ENCODE measurements at regions not wholly inside any gene's neighbourhood (a gene's known extent, or its start where the extent isn't known, plus 50 kb on each side); places are given as distances from the start of the nearest gene placed in this dataset.

DNA sequence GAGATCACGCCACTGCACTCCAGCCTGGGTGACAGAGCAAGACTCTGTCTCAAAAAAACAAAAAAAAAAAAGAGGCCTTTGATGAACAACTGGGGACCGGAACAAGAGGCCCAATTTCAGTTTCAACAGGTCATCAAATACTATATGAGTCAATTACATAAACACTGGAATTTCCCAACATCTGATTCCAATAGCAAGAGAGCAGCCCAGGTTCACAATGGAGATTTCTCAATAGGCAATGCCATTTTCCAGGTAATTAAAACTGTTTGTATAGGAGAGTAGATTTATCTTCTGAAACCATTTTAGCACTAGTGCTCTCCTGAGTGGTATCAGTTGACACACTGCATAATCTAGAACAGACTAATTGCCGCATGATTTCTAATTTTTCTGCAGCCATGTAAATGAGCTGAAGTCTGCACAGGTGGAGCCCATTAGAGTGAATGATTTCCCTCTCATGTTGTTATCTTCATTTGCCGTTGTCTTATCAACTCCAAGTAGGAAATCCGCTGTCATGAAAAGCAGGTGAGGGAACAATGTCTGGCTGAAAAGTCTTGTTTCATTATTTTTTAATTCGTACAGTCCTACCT, 264.1 kb upstream of the MEIS1 start:
- H3K4me2 ChIP-seq (ENCODE audit: low read length), result no peak overlapping the region
- no peak overlapping the region for H3K23ac ChIP-seq (ENCODE audit: low read length)
- H3K27ac ChIP-seq (ENCODE audit: low read depth, low read length), result no peak overlapping the region
- H2BK15ac ChIP-seq (replicated peaks; ENCODE audit: low read depth), result no peak overlapping the region
- H2BK5ac ChIP-seq (ENCODE audit: low read length), result no peak overlapping the region
- no peaks in the 10 kb centered on the region for H3K36me3 ChIP-seq (ENCODE audit: control insufficient read depth, insufficient read depth, low read length)
- H3K4me3 ChIP-seq (ENCODE audit: low read length), result no peak overlapping the region
- H3K56ac ChIP-seq (ENCODE audit: low read length), result no peak overlapping the region
- no peak overlapping the region for H4K5ac ChIP-seq (ENCODE audit: low read length)
- no peak overlapping the region for H2AK5ac ChIP-seq (ENCODE audit: low read length)
- no CpG with 5 or more reads among the region's 6 CpGs for WGBS (ENCODE audit: extremely low coverage, insufficient coverage, low lambda C conversion rate)
- no peak overlapping the region for H3K18ac ChIP-seq (ENCODE audit: low read length)
- H3K27me3 ChIP-seq (ENCODE audit: insufficient read depth, low read length, poor library complexity), result no peaks in the 10 kb centered on the region
- DNase-seq, result peak; percentile 14
- no peak overlapping the region for H2BK120ac ChIP-seq (ENCODE audit: low read depth, low read length)
- H3K4me1 ChIP-seq (ENCODE audit: control insufficient read depth, low read depth, low read length), result no peaks in the 10 kb centered on the region
- no peaks in the 10 kb centered on the region for H3K79me1 ChIP-seq (ENCODE audit: low read length)
- H3K9ac ChIP-seq (ENCODE audit: low read length), result no peak overlapping the region
- H4K8ac ChIP-seq (ENCODE audit: low read depth, low read length), result no peak overlapping the region
- H3K79me2 ChIP-seq (ENCODE audit: control insufficient read depth, insufficient read depth, low read length), result no peaks in the 10 kb centered on the region
- H3K4ac ChIP-seq (ENCODE audit: low read depth, low read length), result no peak overlapping the region

DNA sequence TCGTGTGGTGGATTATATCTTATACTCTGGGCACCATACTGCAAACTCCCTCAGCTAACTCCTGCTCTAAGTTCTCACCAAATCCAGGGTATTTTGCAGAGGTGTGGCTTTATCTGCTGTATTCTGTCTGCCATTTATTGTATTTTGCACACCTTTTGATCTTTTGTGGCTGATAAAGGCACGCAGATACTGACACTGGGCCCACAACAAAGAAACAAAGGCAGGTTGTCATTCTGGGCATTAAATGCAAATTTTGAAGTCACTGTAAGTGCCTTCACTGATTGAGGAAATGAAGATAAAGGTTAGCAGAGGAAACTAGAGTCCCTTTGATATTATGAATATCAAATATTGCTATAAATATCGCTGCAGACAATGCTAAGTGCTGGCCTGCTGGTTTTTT, 265.8 kb upstream of the MEIS1 start:
- Histone ChIP-seq H3K36me3 (ENCODE audit: control insufficient read depth, insufficient read depth, low read length) (no peaks in the 10 kb centered on the region), H2BK15ac (replicated peaks; ENCODE audit: low read depth) (no peak overlapping the region), H3K56ac (ENCODE audit: low read length) (no peak overlapping the region), H3K27me3 (ENCODE audit: insufficient read depth, low read length, poor library complexity) (no peaks in the 10 kb centered on the region), H3K4me1 (ENCODE audit: control insufficient read depth, low read depth, low read length) (no peaks in the 10 kb centered on the region), H3K4ac (ENCODE audit: low read depth, low read length) (no peak overlapping the region), H3K9ac (ENCODE audit: low read length) (no peak overlapping the region), H2AK5ac (ENCODE audit: low read length) (no peak overlapping the region), H4K5ac (ENCODE audit: low read length) (no peak overlapping the region), H3K79me2 (ENCODE audit: control insufficient read depth, insufficient read depth, low read length) (no peaks in the 10 kb centered on the region), H3K27ac (ENCODE audit: low read depth, low read length) (no peak overlapping the region), H3K23ac (ENCODE audit: low read length) (no peak overlapping the region), H3K79me1 (ENCODE audit: low read length) (no peaks in the 10 kb centered on the region), H2BK5ac (ENCODE audit: low read length) (no peak overlapping the region), H4K8ac (ENCODE audit: low read depth, low read length) (no peak overlapping the region), H3K4me3 (ENCODE audit: low read length) (no peak overlapping the region), H3K18ac (ENCODE audit: low read length) (no peak overlapping the region), H2BK120ac (ENCODE audit: low read depth, low read length) (no peak overlapping the region), H3K4me2 (ENCODE audit: low read length) (no peak overlapping the region)
- DNase-seq, result no peak
- no CpG with 5 or more reads among the region's 3 CpGs for WGBS (ENCODE audit: extremely low coverage, insufficient coverage, low lambda C conversion rate)

DNA sequence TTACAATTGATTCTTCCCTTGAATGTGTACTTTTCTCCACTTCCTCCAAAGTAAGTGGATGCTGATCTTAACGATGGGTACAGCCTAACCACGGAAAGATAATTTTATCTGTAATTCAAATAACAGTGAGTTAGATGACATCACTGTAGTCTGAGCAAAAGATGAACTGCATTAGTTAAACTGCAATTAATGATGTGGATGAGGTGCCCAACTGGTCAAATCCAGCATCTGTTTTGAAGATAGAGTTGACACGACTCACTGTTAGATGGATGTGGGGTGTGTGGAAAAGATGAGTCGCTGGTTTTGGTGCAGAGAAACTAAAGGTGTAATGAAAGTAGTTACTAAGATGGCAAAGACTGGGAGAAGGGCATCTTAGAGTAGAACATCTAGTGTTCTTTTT, 270.5 kb upstream of the MEIS1 start:
- no peak for DNase-seq
- Histone ChIP-seq H3K9ac (ENCODE audit: low read length) (no peak overlapping the region), H3K4me1 (ENCODE audit: control insufficient read depth, low read depth, low read length) (no peaks in the 10 kb centered on the region), H2BK5ac (ENCODE audit: low read length) (no peak overlapping the region), H3K56ac (ENCODE audit: low read length) (no peak overlapping the region), H3K36me3 (ENCODE audit: control insufficient read depth, insufficient read depth, low read length) (no peaks in the 10 kb centered on the region), H3K27me3 (ENCODE audit: insufficient read depth, low read length, poor library complexity) (no peaks in the 10 kb centered on the region), H2AK5ac (ENCODE audit: low read length) (no peak overlapping the region), H3K23ac (ENCODE audit: low read length) (no peak overlapping the region), H3K79me2 (ENCODE audit: control insufficient read depth, insufficient read depth, low read length) (no peaks in the 10 kb centered on the region), H4K5ac (ENCODE audit: low read length) (no peak overlapping the region), H3K79me1 (ENCODE audit: low read length) (no peaks in the 10 kb centered on the region), H3K4ac (ENCODE audit: low read depth, low read length) (no peak overlapping the region), H3K4me3 (ENCODE audit: low read length) (no peak overlapping the region), H3K18ac (ENCODE audit: low read length) (no peak overlapping the region), H2BK15ac (replicated peaks; ENCODE audit: low read depth) (no peak overlapping the region), H3K4me2 (ENCODE audit: low read length) (no peak overlapping the region), H2BK120ac (ENCODE audit: low read depth, low read length) (no peak overlapping the region), H4K8ac (ENCODE audit: low read depth, low read length) (no peak overlapping the region), H3K27ac (ENCODE audit: low read depth, low read length) (no peak overlapping the region)
- no CpG with 5 or more reads among the region's 4 CpGs for WGBS (ENCODE audit: extremely low coverage, insufficient coverage, low lambda C conversion rate)

DNA sequence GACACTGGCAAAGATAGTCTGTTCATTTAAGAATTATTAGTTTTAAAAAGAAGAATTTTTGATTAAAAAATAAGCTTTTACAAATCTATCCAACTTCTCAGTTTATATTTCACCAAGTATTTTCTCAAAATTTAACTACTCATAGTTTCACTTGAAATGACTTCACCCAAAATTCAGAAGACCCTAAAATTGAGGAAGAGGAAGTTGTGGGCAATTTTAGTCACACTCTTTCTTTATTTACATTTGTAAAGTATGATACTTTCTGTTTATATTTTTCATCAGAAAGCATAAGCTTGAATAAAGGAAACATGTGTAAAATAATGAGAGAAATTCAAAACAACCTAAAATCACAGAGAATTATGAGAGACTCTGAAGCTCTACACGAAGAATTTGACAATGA, 278.8 kb upstream of the MEIS1 start:
- no peaks in the 10 kb centered on the region for H3K79me2 ChIP-seq (ENCODE audit: control insufficient read depth, insufficient read depth, low read length)
- H2BK15ac ChIP-seq (replicated peaks; ENCODE audit: low read depth), result no peak overlapping the region
- H3K79me1 ChIP-seq (ENCODE audit: low read length), result no peaks in the 10 kb centered on the region
- no peak overlapping the region for H4K8ac ChIP-seq (ENCODE audit: low read depth, low read length)
- no CpG with 5 or more reads among the region's 1 CpG for WGBS (ENCODE audit: extremely low coverage, insufficient coverage, low lambda C conversion rate)
- no peaks in the 10 kb centered on the region for H3K27me3 ChIP-seq (ENCODE audit: insufficient read depth, low read length, poor library complexity)
- no peak overlapping the region for H4K5ac ChIP-seq (ENCODE audit: low read length)
- H3K4ac ChIP-seq (ENCODE audit: low read depth, low read length), result no peak overlapping the region
- H3K23ac ChIP-seq (ENCODE audit: low read length), result no peak overlapping the region
- no peak overlapping the region for H2BK5ac ChIP-seq (ENCODE audit: low read length)
- no peak overlapping the region for H2AK5ac ChIP-seq (ENCODE audit: low read length)
- H3K9ac ChIP-seq (ENCODE audit: low read length), result no peak overlapping the region
- no peak for DNase-seq
- H3K27ac ChIP-seq (ENCODE audit: low read depth, low read length), result no peak overlapping the region
- H3K56ac ChIP-seq (ENCODE audit: low read length), result no peak overlapping the region
- H3K18ac ChIP-seq (ENCODE audit: low read length), result no peak overlapping the region
- no peaks in the 10 kb centered on the region for H3K36me3 ChIP-seq (ENCODE audit: control insufficient read depth, insufficient read depth, low read length)
- H2BK120ac ChIP-seq (ENCODE audit: low read depth, low read length), result no peak overlapping the region
- H3K4me1 ChIP-seq (ENCODE audit: control insufficient read depth, low read depth, low read length), result no peaks in the 10 kb centered on the region
- H3K4me3 ChIP-seq (ENCODE audit: low read length), result no peak overlapping the region
- no peak overlapping the region for H3K4me2 ChIP-seq (ENCODE audit: low read length)

DNA sequence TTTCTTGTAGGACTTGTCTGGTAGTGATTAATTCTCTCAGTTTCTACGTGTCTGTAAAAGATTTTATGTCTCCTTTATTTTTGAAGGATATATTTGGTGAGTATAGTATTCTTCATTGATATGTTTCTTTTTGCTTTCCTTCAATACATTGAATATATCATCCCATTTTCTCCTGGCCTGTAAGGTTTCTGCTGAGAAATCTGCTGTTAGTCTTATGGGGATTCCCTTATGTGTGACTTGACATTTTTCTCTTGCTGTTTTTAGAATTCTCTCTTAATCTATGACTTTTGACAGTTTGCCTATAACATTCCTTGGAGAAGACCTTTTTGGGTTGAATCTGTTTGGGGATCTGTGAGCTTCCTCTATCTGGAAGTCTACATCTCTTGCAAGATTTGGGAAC, 281.0 kb upstream of the MEIS1 start:
- Histone ChIP-seq H2BK120ac (ENCODE audit: low read depth, low read length) (no peak overlapping the region), H3K4ac (ENCODE audit: low read depth, low read length) (no peak overlapping the region), H3K56ac (ENCODE audit: low read length) (no peak overlapping the region), H3K79me1 (ENCODE audit: low read length) (no peaks in the 10 kb centered on the region), H3K23ac (ENCODE audit: low read length) (no peak overlapping the region), H2BK5ac (ENCODE audit: low read length) (no peak overlapping the region), H2BK15ac (replicated peaks; ENCODE audit: low read depth) (no peak overlapping the region), H3K79me2 (ENCODE audit: control insufficient read depth, insufficient read depth, low read length) (no peaks in the 10 kb centered on the region), H3K4me3 (ENCODE audit: low read length) (no peak overlapping the region), H2AK5ac (ENCODE audit: low read length) (no peak overlapping the region), H4K5ac (ENCODE audit: low read length) (no peak overlapping the region), H4K8ac (ENCODE audit: low read depth, low read length) (no peak overlapping the region), H3K27ac (ENCODE audit: low read depth, low read length) (no peak overlapping the region), H3K4me1 (ENCODE audit: control insufficient read depth, low read depth, low read length) (no peaks in the 10 kb centered on the region), H3K4me2 (ENCODE audit: low read length) (no peak overlapping the region), H3K9ac (ENCODE audit: low read length) (no peak overlapping the region), H3K18ac (ENCODE audit: low read length) (no peak overlapping the region), H3K27me3 (ENCODE audit: insufficient read depth, low read length, poor library complexity) (no peaks in the 10 kb centered on the region), H3K36me3 (ENCODE audit: control insufficient read depth, insufficient read depth, low read length) (no peaks in the 10 kb centered on the region)
- no peak for DNase-seq
- WGBS (ENCODE audit: extremely low coverage, insufficient coverage, low lambda C conversion rate), result no CpG with 5 or more reads among the region's 1 CpG

DNA sequence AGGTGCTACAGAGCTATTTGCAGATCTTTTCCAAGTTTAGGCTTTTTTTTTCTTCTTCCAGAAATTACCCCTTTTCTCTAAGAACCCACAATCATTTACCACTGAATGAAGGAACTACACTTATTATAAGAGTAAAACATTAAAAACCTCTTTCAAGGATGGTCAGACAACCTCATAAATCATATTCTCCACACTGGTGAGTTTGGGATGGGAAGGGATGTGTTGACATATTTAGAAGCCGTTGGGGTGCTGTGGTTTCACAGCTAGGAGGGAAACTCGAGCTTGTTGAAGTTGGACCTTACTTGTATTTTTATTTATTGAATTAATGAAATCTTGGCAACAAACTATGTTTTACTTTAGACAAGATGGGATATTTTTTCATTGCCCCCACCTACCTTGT, 289.4 kb upstream of the MEIS1 start:
- WGBS (ENCODE audit: extremely low coverage, insufficient coverage, low lambda C conversion rate), result no CpG with 5 or more reads among the region's 2 CpGs
- no peaks in the 10 kb centered on the region for H3K27me3 ChIP-seq (ENCODE audit: insufficient read depth, low read length, poor library complexity)
- no peak overlapping the region for H3K27ac ChIP-seq (ENCODE audit: low read depth, low read length)
- no peak overlapping the region for H3K23ac ChIP-seq (ENCODE audit: low read length)
- no peak for DNase-seq
- H3K79me2 ChIP-seq (ENCODE audit: control insufficient read depth, insufficient read depth, low read length), result no peaks in the 10 kb centered on the region
- H3K36me3 ChIP-seq (ENCODE audit: control insufficient read depth, insufficient read depth, low read length), result no peaks in the 10 kb centered on the region
- no peak overlapping the region for H3K4me2 ChIP-seq (ENCODE audit: low read length)
- H3K9ac ChIP-seq (ENCODE audit: low read length), result no peak overlapping the region
- no peak overlapping the region for H2BK15ac ChIP-seq (replicated peaks; ENCODE audit: low read depth)
- no peak overlapping the region for H3K56ac ChIP-seq (ENCODE audit: low read length)
- no peak overlapping the region for H3K18ac ChIP-seq (ENCODE audit: low read length)
- no peak overlapping the region for H4K8ac ChIP-seq (ENCODE audit: low read depth, low read length)
- no peak overlapping the region for H2BK5ac ChIP-seq (ENCODE audit: low read length)
- no peak overlapping the region for H4K5ac ChIP-seq (ENCODE audit: low read length)
- H3K4me1 ChIP-seq (ENCODE audit: control insufficient read depth, low read depth, low read length), result no peaks in the 10 kb centered on the region
- no peak overlapping the region for H3K4ac ChIP-seq (ENCODE audit: low read depth, low read length)
- no peak overlapping the region for H2BK120ac ChIP-seq (ENCODE audit: low read depth, low read length)
- H3K79me1 ChIP-seq (ENCODE audit: low read length), result no peaks in the 10 kb centered on the region
- H3K4me3 ChIP-seq (ENCODE audit: low read length), result no peak overlapping the region
- H2AK5ac ChIP-seq (ENCODE audit: low read length), result no peak overlapping the region

Measured in mesendoderm (in vitro differentiated cells).